Neural cell (in vitro differentiated cells): ENCODE measurements at regions not wholly inside any gene's neighbourhood (a gene's known extent, or its start where the extent isn't known, plus 50 kb on each side); places are given as distances from the start of the nearest gene placed in this dataset.

ENCODE experiments used
- H2AFZ ChIP-seq: fragments of 200-600, 300-800 bp; sonication (generic), shearing (Covaris generic); 2 replicates; pipeline ENCODE4 v1.6.0; 2014; ENCODE audit warnings: low read depth, mild to moderate bottlenecking, antibody characterized with exemption, low read length, moderate library complexity
- H3F3A ChIP-seq: fragments of 200-600 bp; shearing (Covaris generic); 2 replicates; pipeline ENCODE4 v1.6.1; 2016; ENCODE audit warnings: mild to moderate bottlenecking, moderate library complexity, mixed read lengths, antibody characterized with exemption, low read length; ENCODE audit not compliant: insufficient read depth, poor library complexity, severe bottlenecking
- H3K27ac ChIP-seq: fragments of 200-600, 300-800 bp; sonication (generic), shearing (Covaris generic); 2 replicates; pipeline ENCODE4 v1.5.1; 2014; ENCODE audit warnings: mild to moderate bottlenecking, low read length, moderate library complexity
- H3K27me3 ChIP-seq: fragments of 300-800, 200-600 bp; sonication (generic), shearing (Covaris generic); 2 replicates; pipeline ENCODE4 v1.6.0; 2014; ENCODE audit warnings: mild to moderate bottlenecking, low read depth, low read length, moderate library complexity; ENCODE audit not compliant: insufficient read depth
- H3K36me3 ChIP-seq: fragments of 300-800, 200-600 bp; sonication (generic), shearing (Covaris generic); 2 replicates; pipeline ENCODE4 v1.5.1; 2014; ENCODE audit warnings: mild to moderate bottlenecking, antibody characterized with exemption, low read length, moderate library complexity; ENCODE audit not compliant: insufficient read depth
- H3K4me2 ChIP-seq: fragments of 300-800, 200-600 bp; sonication (generic), shearing (Covaris generic); 2 replicates; pipeline ENCODE4 v1.6.0; 2014; ENCODE audit warnings: mild to moderate bottlenecking, low read length
- H3K4me3 ChIP-seq: fragments of 300-800, 200-600 bp; sonication (generic), shearing (Covaris generic); 2 replicates; pipeline ENCODE4 v1.5.1; 2014; ENCODE audit warnings: mild to moderate bottlenecking, low read length, moderate library complexity
- H3K79me2 ChIP-seq: fragments of 200-600 bp; shearing (Covaris generic); replicated peaks from 2 replicates; pipeline ENCODE4 v1.6.0; 2014; ENCODE audit warnings: mild to moderate bottlenecking, low read length, moderate library complexity; ENCODE audit not compliant: insufficient read depth
- H3K9ac ChIP-seq: fragments of 300-800, 200-600 bp; sonication (generic), shearing (Covaris generic); 2 replicates; pipeline ENCODE4 v1.6.1; 2016; ENCODE audit warnings: mild to moderate bottlenecking, low read length, mixed read lengths
- H3K9me2 ChIP-seq: fragments of 200-600 bp; shearing (Covaris generic); 2 replicates; pipeline ENCODE4 v1.6.1; 2016; ENCODE audit warnings: mild to moderate bottlenecking, low read length, mixed read lengths; ENCODE audit not compliant: insufficient read depth
- H3K9me3 ChIP-seq: fragments of 200-600, 300-800 bp; sonication (generic), shearing (Covaris generic); 2 replicates; pipeline ENCODE4 v1.6.1; 2016; ENCODE audit warnings: mild to moderate bottlenecking, mixed run types, low read length, moderate library complexity, mixed read lengths
- H4K20me1 ChIP-seq: fragments of 200-600 bp; shearing (Covaris generic); 2 replicates; pipeline ENCODE4 v1.6.1; 2016; ENCODE audit warnings: mild to moderate bottlenecking, mixed run types; ENCODE audit not compliant: insufficient read depth
- CTCF ChIP-seq: fragments of 450-650 bp; IDR thresholded peaks from 2 replicates; pipeline ENCODE4 v1.5.1; 2014; ENCODE audit warnings: antibody characterized with exemption, mild to moderate bottlenecking, moderate library complexity; ENCODE audit not compliant: poor library complexity, severe bottlenecking
- EP300 ChIP-seq: fragments of 450-650 bp; conservative IDR thresholded peaks from 2 replicates; pipeline ENCODE4 v1.6.1; 2014; ENCODE audit warnings: antibody characterized with exemption, mild to moderate bottlenecking, moderate library complexity; ENCODE audit not compliant: poor library complexity, severe bottlenecking
- EZH2 ChIP-seq: fragments of 200-600, 300-800 bp; shearing (Covaris generic), sonication (generic); IDR thresholded peaks from 2 replicates; pipeline ENCODE4 v1.6.1; 2014; ENCODE audit warnings: antibody characterized with exemption, low read length, borderline replicate concordance, mild to moderate bottlenecking; ENCODE audit not compliant: insufficient read depth, poor library complexity, severe bottlenecking
- MXI1 ChIP-seq: fragments of 450-650 bp; conservative IDR thresholded peaks from 2 replicates; pipeline ENCODE4 v1.6.1; 2014; ENCODE audit warnings: antibody characterized with exemption, mild to moderate bottlenecking; ENCODE audit not compliant: poor library complexity, severe bottlenecking
- POLR2AphosphoS5 ChIP-seq: IDR thresholded peaks from 2 replicates; pipeline ENCODE4 v1.6.1; 2012
- RAD21 ChIP-seq: fragments of 450-650 bp; conservative IDR thresholded peaks from 2 replicates; pipeline ENCODE4 v1.6.1; 2014; ENCODE audit warnings: antibody characterized with exemption, mild to moderate bottlenecking, moderate library complexity
- SMC3 ChIP-seq: fragments of 450-650 bp; conservative IDR thresholded peaks from 2 replicates; pipeline ENCODE4 v1.6.1; 2014; ENCODE audit warnings: antibody characterized with exemption, mild to moderate bottlenecking, moderate library complexity; ENCODE audit not compliant: poor library complexity
- TAF1 ChIP-seq: IDR thresholded peaks from 2 replicates; pipeline ENCODE4 v1.6.1; 2012; ENCODE audit warnings: low read depth
- TF ChIP-seq, protein P1 (sequence below): IDR thresholded peaks from 2 replicates; pipeline ENCODE4 v1.6.1; 2012; ENCODE audit warnings: borderline replicate concordance

DNA sequence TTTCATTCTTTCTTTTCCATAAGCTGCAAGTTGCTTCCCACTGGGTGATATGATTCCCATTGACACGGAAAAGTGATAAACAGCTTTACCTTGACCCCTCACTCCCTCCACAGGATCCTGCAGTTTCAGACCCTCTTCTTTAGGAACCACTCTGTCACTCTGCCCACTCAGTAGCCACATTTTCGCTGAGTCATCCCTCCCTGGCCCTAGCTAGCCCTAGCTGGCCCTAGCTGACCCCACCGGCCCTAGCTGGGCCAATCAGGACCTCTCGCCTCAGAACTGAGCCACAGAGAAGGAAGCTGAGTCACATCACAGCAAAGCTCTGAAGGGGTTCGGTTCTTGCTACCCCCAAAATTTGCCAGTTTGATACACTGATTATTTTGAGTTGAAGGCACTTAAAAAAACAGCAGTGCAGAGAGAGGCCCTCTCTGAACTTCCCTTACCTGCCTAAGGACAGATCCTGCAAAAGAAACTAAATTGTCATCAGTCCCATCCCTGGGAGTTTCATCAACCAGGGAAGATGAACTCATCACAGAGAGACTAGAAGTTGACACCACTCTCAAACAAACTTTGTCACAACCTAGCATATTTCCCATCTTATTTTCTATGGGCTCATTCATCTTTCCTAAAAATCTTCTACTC lies 233.5 kb upstream of the PROK2 start:
- Histone ChIP-seq H3K4me2 (no peak overlapping the region), H3K4me3 (no peak overlapping the region), H4K20me1 (no peaks in the 10 kb centered on the region), H3K9me2 (no peaks in the 10 kb centered on the region), H2AFZ (no peak overlapping the region), H3K9me3 (no peaks in the 10 kb centered on the region), H3K79me2 (no peaks in the 10 kb centered on the region), H3K27ac (no peak overlapping the region), H3F3A (no peaks in the 10 kb centered on the region), H3K36me3 (no peaks in the 10 kb centered on the region), H3K9ac (no peak overlapping the region), H3K27me3 (no peaks in the 10 kb centered on the region)
- no peak for TF ChIP-seq EP300
- no peak for TF ChIP-seq MXI1
- TF ChIP-seq, protein P1, sequence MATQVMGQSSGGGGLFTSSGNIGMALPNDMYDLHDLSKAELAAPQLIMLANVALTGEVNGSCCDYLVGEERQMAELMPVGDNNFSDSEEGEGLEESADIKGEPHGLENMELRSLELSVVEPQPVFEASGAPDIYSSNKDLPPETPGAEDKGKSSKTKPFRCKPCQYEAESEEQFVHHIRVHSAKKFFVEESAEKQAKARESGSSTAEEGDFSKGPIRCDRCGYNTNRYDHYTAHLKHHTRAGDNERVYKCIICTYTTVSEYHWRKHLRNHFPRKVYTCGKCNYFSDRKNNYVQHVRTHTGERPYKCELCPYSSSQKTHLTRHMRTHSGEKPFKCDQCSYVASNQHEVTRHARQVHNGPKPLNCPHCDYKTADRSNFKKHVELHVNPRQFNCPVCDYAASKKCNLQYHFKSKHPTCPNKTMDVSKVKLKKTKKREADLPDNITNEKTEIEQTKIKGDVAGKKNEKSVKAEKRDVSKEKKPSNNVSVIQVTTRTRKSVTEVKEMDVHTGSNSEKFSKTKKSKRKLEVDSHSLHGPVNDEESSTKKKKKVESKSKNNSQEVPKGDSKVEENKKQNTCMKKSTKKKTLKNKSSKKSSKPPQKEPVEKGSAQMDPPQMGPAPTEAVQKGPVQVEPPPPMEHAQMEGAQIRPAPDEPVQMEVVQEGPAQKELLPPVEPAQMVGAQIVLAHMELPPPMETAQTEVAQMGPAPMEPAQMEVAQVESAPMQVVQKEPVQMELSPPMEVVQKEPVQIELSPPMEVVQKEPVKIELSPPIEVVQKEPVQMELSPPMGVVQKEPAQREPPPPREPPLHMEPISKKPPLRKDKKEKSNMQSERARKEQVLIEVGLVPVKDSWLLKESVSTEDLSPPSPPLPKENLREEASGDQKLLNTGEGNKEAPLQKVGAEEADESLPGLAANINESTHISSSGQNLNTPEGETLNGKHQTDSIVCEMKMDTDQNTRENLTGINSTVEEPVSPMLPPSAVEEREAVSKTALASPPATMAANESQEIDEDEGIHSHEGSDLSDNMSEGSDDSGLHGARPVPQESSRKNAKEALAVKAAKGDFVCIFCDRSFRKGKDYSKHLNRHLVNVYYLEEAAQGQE: no peak
- no peak for TF ChIP-seq EZH2
- no peak for TF ChIP-seq CTCF
- TF ChIP-seq RAD21: no peak
- no peak for TF ChIP-seq SMC3
- no peak for TF ChIP-seq POLR2AphosphoS5
- no peak for TF ChIP-seq TAF1

DNA sequence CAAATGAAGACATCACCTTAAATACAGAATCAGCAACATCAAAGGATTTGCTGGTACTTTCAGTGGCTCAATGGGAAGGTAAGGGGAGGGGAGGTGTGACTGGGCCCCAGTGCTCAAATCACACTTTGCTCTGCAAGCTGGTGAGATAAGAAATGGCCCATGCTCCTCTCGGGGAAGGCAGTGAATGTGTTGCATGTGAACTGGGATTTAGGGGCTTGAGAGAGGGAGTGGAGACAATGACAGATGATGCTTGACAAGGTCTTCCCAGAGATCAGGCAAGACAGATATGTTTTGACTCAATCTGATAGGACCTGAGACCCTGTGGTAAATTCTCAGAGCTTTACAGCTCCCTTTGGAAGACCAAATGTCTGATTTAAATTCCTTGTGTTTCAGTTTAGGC lies 233.0 kb upstream of the PROK2 start:
- Histone ChIP-seq H3F3A (no peaks in the 10 kb centered on the region), H3K4me2 (no peak overlapping the region), H3K9me2 (no peaks in the 10 kb centered on the region), H4K20me1 (no peaks in the 10 kb centered on the region), H3K36me3 (no peaks in the 10 kb centered on the region), H3K4me3 (no peak overlapping the region), H3K27me3 (no peaks in the 10 kb centered on the region), H3K79me2 (no peaks in the 10 kb centered on the region), H3K9ac (no peak overlapping the region), H2AFZ (no peak overlapping the region), H3K9me3 (no peaks in the 10 kb centered on the region), H3K27ac (no peak overlapping the region)
- no peak for TF ChIP-seq EP300
- no peak for TF ChIP-seq SMC3
- TF ChIP-seq, protein P1: no peak
- no peak for TF ChIP-seq TAF1
- no peak for TF ChIP-seq MXI1
- TF ChIP-seq RAD21: no peak
- TF ChIP-seq POLR2AphosphoS5: no peak
- TF ChIP-seq CTCF: no peak
- no peak for TF ChIP-seq EZH2
